CD4-positive, alpha-beta T cell treated with Interleukin-17A for 4 hours (primary cell): ENCODE measurements at regions not wholly inside any gene's neighbourhood (a gene's known extent, or its start where the extent isn't known, plus 50 kb on each side); places are given as distances from the start of the nearest gene placed in this dataset.

Experiments
- DNase-seq: peaks from one replicate; pipeline ENCODE4 v3.0.0-alpha.2; 2020; ENCODE audit warnings: mixed read lengths

DNA sequence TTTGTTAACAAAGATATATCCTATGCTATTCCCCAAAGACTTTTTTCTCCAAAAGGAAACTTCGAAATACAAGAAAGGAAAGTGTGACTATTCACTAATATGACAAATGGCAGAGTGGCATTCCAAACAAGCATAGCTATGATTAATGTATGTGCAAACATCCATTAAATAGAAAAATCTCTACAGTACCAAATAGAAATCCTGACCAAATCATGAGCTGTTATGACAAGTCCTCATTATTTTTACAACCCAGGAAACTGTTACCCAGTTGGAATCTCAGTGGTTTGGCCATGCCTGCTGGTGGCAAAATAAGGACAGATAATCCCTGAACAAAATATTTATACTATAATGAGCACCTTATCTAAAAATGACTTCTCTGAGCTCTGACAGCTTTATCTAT is 202.1 kb downstream of the SEC23A start:
- DNase-seq: no peak

DNA sequence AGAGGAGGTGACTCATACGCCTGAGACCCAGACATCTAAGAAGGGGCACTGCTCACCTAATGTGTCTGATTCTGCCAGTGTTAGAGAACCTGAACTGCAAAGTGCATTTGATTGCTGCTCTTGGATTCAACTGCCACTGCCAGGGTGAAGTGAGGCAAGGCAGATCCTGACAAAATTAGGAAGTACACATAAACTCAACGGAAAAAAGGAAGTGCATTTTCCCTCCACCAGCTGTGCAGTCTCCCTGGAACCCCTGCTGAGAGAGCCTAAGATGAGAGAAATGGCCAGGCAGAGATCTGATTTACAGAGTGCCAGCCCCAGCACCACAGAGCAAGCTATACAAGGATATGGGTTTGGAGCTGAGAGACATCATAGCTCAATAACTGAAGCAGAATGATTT is 215.3 kb downstream of the SEC23A start:
- no peak for DNase-seq

DNA sequence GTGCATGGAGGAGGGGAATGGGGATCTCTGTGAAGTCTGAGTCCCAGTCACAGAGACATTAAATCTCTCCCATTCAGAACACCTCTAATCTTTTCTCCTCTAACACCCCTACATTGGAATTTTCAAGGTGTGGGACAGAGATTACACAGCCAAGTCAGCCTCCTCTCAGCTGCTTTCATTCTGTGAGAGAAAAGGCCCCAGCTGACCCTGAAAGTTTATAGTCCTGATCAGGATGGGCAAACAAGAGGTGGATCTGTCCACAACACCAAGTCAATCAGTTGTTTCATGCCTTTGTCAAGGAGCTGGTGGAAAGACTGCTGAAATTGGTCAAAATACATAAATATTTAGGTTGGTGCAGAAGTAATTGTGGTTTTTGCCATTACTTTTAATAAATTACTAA is 218.9 kb downstream of the SEC23A start:
- no peak for DNase-seq

DNA sequence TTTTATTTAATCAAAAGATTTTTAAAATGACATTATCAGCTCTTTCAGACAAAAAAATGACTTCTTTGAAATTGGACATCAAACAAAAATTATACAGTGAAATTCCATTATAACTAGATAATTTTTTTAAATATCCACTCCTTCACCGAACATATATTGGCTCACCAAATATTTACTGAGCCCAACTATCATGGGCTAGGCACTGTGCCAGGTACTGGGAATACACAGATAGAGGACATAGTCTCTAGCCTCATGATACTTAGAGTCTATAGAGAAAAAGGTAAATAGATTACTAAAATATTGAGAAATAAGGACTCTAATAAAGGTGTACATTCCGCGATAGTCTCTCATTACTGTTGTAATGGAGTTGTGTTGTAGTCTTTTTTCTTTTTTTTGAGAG is 219.9 kb downstream of the SEC23A start:
- DNase-seq: no peak

DNA sequence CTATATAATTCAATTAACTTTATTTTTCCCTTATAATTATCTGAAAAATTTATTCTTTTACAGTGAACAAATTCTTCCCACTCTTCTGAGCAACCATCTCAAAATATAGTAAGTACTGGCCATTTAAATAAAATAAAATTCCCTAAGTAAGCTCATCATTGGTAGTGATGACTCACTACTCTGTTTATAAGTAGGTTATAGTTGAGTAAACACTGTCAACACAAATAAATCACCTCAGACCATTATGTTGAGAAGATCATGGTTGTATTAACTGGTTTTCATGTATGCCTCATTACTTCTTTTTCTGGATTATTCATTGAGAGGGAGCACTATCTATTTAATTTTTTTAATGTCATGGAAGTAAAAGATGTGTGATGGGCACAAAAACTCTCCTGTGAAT is 220.5 kb downstream of the SEC23A start:
- no peak for DNase-seq

DNA sequence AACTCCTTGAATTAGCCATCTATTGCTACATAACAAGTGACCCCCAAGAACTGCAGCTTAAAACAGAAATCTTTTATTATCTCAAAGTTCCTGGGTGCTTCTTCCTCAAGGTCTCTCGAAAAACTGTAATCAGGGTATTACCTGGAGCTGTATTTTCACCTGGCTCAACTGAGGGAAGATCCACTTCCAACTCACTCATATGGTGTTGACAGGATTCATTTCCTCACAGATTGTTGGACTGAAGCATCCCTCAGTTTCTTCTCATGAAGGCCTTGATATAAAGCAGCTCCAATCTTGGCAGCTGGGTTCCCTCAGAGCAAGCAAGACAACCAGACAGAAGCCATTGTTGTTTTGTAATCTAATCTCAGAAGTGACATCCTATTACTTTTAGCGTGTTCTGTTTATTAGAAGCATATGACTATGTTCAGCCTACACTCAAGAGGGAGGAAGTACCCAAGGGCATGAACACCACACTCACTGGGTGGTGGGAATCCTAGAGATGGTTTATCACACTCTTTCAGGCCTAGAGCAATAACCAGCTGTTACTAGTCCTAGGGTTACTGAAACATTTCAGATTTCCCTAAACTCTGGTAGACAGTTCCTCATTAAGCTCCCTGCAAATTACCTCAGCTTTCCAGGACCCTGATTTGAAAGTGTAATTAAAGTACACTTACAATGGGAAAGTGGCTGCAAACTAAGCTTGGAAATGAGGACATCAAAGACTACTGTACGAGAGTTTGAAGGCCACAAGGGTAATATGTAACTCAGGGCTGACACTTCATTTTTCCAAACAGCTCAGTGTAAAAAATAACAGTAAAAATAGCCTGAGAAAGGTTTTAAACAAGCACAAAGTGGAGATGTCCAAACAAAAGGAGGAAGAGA is 222.2 kb downstream of the SEC23A start:
- no peak for DNase-seq

DNA sequence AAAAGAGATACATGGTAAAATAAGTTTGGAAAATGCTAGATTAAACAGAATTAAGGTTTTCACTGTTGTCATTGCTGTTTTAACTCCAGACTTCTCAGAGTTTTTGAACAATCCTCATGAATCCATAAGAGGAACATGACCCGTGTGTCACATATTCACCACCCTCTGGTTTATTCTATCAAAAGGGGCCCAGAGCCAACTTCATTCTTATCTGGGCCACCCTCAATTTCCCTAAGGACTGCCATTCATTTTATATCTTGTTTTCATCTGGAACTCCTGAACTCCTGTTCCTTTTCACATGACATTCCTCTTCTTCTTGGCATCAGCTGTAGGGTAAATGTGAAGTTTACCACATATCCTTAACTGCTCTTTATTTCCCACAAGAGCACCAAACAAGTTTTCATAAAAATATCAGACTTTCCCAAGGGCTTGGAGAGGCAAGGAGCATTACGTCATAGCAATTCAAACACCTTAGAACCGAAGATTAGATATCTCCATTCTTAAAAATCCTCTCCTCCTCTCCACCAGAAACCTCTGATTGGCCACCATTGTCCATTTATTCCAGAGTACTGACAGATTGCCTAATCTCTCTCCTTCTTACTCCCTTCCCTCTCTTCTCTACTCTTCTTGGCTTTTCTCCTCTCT is 225.2 kb downstream of the SEC23A start:
- no peak for DNase-seq

DNA sequence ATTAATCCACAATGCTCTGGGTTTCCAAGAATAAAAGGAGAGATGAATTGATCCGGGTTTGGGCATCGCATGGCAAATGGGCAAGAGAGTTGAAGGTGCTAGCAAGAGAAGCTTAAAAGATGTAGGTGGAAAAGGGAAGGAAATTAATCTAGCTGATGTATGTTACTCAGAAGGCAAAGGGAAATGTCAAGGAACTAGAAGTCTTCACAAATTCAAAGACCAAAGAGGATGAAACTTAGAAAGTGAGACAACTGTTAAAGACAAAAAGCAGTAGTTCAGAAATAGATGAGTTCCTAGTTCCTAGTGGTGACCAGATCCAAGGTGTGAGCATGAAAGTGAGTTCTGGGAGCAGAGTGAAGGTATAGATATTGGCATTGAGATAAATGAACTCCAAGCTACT is 228.3 kb downstream of the SEC23A start:
- DNase-seq: no peak

DNA sequence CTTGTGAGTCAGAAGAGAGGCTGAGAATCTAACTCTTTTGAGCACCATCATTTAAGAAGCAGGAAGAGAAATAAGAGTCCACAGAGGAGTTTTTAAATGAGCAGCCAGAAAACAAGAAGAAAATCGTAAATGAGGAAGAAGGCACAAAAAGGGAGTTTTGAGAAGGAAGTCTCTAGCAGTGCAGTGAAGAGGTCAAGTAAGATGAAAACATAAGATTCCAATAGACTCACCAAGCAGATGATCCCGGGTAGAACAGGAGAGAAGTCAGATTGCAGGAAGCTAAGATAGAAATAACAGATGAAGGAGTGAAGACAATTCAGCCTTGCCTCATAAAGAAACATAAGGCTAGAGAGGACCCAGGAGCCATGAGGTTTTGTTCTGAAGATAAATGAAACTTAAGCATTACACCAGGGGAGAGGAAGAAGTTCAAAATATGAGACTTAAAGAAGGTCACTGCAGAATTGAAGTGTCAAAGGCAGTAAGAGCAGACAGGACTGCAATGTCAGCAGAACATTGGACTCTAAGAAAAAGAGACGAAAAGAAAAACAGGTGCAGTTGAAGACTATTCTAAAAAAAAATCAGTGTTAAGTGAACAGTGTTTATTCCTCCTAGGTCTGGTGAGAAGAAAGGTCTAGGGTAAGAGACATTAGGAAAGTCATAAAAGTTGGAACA is 229.0 kb downstream of the SEC23A start:
- no peak for DNase-seq

DNA sequence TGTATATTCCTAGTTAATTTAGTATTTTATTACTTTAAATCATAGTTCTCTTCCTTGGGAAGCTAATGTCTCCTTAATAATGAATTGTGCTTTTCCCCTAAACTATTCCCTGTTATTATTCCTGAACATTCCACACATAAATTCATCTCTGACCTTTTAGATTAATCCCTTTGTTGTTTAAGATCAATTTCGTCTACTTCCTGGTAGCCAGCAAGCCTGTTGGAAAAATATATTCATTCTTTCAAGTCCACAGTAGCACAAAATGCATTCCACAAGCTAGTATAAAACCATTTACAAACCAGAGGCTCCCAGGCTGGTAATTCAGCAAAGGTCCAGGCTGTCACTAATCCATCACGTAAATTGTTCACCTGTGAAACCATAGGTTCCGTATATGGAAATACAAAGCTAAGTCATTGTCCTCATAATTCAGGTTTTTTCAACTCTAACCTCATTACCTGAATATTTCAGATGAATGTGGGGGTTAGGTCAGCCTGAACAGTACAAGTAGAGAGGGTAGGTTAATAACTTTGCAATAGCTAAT is 232.7 kb downstream of the SEC23A start:
- no peak for DNase-seq

DNA sequence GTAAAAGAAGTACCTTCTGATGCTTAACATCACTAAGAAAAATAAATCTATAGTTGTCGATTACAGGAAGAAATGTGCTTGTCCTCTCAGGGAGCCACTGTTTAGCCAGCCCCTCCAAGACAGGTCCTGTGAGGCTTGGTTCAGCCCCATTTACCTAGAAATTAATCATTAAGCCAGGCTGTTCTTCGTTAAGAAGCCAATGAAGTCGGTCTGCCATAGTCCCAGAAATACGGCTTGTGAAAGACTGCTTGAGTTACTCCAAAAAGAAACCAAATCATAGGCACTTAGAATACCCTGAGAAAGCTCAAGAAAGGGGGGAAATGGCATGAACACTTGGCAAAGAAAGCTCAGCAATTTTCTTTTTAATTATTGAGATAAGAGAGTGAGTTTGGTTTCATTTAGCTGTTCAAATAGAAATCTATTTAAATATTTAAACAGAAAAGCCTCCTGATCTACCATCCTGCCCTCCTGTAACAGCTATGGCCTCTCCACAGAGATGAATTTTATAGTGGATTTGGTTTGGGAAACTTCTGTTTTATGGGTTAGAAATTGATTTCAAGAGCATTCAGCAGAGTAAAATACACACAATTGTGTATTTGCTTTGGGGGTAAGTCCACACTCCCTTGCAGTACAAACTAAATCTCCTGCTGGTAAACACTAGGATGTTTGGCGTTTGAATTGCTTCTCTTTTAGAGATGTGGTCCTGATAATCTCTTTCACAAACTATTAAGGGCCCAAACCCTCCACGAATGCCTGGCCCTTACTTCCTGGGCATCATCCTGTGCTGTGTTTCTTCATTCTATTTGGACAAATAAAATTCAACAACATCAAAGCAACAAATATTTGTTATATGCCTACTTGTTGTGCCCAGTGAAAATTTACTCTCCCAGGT is 234.4 kb downstream of the SEC23A start:
- no peak for DNase-seq

DNA sequence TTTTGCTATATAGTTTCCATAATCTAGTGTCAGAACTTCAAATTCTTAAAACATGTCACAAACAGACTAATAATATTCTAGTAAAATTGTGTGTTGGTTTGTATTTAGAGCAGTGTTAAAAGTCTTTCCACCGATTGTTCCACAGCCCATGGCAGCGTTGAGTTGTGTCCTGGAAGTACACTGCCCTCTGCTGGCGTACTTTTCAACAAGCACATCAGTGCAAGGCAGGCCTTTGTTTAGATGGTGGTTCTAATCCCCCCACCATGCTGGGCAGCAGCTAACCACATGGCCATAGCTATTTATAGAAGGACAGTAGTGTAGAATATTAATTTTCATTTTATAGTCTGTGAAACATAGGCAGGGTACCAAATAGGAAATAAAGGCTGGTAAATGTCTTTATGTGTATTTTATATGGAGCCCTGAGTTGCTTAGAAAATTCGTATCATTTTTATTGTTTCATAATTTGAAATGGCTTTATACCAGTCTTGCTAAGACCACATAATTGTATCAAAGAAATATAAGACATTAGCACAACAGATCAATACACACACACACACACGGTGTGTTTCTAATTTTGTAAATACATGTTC is 235.4 kb downstream of the SEC23A start:
- peak; percentile 62 for DNase-seq

DNA sequence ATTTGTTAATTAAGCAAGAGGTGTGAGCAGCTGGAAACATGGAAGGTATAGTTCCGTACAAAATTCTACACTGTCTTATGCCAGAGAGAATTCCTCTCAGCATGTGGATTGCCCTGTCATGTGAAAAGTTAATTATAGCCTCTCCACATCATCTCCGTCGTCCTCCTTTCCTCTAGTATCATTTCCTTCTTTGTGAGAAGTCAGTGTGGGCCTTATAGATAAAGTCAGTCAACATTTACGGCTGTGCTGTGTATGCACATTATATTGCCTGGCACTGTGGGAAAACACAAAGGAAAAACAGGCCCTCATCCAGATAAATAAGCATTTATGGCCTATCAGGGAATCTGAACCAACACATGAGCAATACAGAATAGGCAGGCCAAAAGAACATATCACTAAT is 236.6 kb downstream of the SEC23A start:
- DNase-seq: no peak

DNA sequence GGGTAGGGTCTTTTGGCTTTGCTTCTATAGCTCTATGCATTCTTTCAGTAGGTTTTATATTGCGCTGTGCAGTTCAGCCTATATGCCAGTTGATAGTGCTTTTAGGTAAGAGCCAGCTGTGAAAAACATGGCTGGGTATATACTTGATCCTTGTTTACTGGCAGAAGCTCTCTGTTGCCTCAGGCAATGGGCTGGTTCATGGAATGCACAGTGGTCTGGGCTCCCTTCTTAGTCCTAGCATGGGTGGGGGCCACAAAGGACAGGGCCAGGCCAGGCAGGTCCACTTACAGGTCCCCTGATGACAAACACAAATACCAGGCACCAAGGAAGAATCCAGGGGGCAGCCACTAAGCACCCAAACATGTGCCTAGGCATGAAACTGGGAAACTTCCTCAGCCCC is 240.7 kb downstream of the SEC23A start:
- DNase-seq: no peak

DNA sequence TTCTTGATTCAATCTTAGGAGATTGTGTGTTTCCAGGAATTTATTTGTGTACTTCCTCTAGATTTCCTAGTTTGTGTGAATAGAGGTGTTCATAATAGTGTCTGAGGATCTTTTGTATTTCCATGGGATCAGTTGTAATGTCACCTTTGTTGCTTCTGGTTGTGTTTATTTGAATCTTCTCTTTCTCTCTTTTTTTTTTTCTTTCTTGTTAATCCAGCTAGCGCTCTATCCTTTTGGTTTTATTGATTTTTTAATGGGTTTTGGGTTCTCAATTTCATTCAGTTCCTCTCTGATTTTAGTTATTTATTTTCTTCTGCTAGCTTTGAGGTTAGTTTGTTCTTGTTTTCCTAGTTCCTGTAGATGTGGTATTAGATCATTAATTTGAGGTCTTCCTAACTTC is 242.5 kb downstream of the SEC23A start:
- DNase-seq: no peak

DNA sequence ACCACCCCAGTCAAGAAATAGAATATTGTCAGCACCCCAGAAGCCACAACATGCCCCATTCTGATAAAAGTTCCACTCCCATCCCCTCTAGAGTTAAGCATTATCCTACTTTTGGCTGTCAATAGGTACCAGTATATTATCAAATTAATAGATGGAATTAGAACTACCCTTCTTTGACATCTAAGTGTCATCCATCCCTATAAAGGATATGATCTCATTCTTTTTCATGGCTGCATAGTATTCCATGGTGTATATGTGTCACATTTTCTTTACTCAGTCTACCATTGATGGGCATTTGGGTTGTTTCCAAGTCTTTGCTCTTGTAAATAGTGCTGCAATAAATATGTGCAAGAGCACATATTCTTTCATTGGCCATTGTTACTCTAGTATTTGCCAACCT is 246.2 kb downstream of the SEC23A start:
- DNase-seq: no peak

DNA sequence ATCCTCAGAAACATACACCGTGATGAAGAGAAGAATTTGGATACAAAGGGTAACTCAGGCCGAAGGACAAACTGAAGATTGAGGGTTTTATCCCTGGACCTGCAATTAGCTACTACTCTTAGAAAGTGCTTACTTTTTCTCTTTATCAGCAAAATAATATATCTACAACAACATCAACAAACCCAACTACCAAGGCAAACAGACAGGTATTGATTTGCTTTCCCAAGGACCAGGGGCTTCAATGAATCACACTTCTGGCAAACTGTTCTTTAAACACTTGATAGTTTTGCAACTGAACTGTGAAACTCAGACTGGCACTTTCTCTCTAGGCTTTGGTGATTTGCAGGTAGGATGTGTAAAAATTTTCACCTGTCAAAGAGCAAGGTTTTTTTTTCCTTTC is 247.5 kb downstream of the SEC23A start:
- DNase-seq: no peak

DNA sequence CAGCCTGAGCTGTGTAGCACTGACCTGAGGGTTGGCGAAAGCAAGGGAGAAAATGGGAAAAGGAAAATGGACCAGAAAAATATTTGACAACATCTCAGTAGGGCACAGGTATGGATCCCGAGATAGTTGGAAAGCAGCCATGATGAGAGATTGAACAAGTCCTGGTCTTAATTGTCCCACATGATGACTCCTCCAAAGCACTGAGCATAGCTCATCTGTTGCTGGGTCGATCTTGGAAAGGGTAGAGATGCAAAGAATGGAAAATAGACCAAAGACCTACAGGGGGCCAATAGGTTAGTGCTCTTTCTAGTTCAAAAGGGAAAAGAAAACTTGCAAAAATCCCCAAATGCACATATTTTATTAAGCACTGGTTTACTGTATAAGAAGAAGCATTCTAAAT is 251.9 kb downstream of the SEC23A start:
- no peak for DNase-seq

DNA sequence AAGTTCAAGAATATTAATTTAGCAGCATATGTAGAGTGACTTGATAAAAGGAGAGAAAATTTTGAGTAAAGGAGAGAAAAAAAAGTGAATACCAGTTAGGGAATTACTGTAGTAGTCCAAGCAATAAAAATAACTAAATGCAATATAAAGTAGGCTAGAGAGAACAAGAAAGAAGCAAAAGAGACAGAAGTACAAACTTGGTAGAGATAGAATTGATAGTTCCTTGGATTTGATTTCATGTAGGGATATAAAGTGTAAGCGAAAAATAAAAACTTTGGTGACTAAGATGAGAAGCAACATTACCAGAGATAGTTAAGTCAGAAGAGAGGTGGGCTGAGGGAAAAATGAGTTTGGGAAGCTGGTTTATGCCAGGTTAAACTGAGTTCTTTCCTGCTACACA is 252.4 kb downstream of the SEC23A start:
- no peak for DNase-seq

DNA sequence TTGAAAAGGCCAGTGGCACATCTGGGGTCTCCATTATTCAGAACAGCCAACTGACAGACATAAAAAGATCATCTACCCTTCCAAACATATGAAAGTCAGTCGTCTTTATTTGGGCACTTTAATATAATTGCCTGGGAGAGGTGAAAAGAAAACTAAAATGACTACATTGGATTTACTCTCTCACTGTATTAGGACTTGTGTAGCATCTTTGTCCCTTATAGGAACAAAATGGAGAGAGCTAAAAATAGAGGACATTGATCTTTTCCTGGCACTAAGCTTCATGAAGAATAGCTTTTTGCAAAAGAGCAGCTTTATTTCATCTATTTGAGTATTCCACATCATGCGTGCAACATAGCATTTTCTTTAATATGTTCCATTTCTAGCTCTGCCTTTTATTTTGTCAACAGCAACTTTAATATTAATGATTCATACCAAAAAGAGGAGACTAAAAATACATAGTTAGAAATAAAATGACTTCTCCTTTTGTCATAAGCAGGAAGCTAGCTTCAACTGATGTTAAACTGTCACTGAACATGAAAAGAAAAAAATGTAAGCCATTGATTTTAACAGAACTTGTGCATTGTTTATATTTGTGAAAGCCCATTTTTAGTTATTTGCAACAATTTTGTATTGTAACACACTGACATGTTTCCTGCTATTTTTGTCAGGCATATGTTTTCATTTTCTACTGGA is 254.6 kb downstream of the SEC23A start:
- no peak for DNase-seq

DNA sequence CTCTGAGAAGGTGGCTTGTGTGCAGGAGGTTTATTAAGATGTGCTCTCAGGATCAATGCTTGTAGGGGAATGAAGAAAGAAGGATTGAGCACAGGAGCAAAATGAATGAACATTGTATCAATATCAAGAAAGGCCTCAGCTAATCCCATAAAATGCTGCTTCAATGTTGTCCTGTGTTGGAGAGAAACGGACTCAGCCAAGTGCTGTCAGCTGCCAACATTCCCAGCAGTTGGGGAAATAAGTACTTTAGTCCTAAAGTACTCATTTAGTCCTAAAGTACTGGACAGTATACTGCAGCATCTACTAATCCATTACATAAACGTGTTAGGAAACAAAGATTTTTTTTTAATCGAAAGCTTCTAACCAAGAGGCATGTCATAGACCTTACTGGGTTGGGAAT is 255.9 kb downstream of the SEC23A start:
- DNase-seq: no peak
